SK-N-SH (cell line): ENCODE measurements at regions not wholly inside any gene's neighbourhood (a gene's known extent, or its start where the extent isn't known, plus 50 kb on each side); places are given as distances from the start of the nearest gene placed in this dataset.

ENCODE experiments used
- CTCF ChIA-PET: fragments of 300-600, 350-600 bp; formaldehyde crosslinking; extraction: SDS; loops from one replicate; lab custom pipeline; 2021; lab: Yijun Ruan, JAX
- POLR2A ChIA-PET: fragments of 350-600 bp; sonication (Branson Sonifier 250); formaldehyde crosslinking; extraction: SDS; loops from one replicate; lab custom pipeline; 2020; ENCODE audit warnings: antibody characterized with exemption, inconsistent platforms; lab: Yijun Ruan, JAX
- DNase-seq: peaks from one replicate; pipeline ENCODE4 v3.0.0; 2012
- H2AFZ ChIP-seq: fragments of 200-600 bp; sonication (generic); 2 replicates; pipeline ENCODE4 v1.8.1; 2016; ENCODE audit warnings: antibody characterized with exemption, mild to moderate bottlenecking, low read depth
- H3F3A ChIP-seq: fragments of 200-600 bp; sonication (generic); replicated peaks from 2 replicates; pipeline ENCODE3; 2016; ENCODE audit warnings: antibody characterized with exemption, mild to moderate bottlenecking; ENCODE audit not compliant: insufficient read depth
- H3K27ac ChIP-seq, 2 experiments: fragments of 200-500 bp in 1 of 2; fragments of 200-600 bp in 1 of 2; sonication (Bioruptor generic) in 1 of 2; sonication (generic), shearing (Covaris generic) in 1 of 2; 2 replicates each; pipeline versions ENCODE4 v1.5.1 to v1.6.1; 2014 to 2016; ENCODE audit warnings: low read depth in 2 of 2, inconsistent platforms in 1 of 2, low read length in 1 of 2, mild to moderate bottlenecking in 1 of 2, mixed read lengths in 1 of 2
- H3K27me3 ChIP-seq: fragments of 200-600 bp; sonication (generic), shearing (Covaris generic); 2 replicates; pipeline ENCODE4 v1.6.1; 2016; ENCODE audit warnings: mixed run types; ENCODE audit not compliant: insufficient read depth
- H3K36me3 ChIP-seq, 2 experiments: fragments of 200-500 bp in 1 of 2; fragments of 200-600 bp in 1 of 2; sonication (Bioruptor generic) in 1 of 2; sonication (generic) in 1 of 2; replicated peaks in 1 of 2; 2 replicates each; pipeline versions ENCODE3 to v1.5.1; 2014 to 2016; ENCODE audit warnings: low read length in 1 of 2, mild to moderate bottlenecking in 1 of 2; ENCODE audit not compliant: insufficient read depth in 2 of 2, control insufficient read depth in 1 of 2
- H3K4me1 ChIP-seq, 2 experiments: fragments of 200-500 bp in 1 of 2; fragments of 200-600 bp in 1 of 2; sonication (Bioruptor generic) in 1 of 2; sonication (generic), shearing (Covaris generic) in 1 of 2; 2 replicates each; pipeline versions ENCODE4 v1.5.1 to v1.6.1; 2014 to 2016; ENCODE audit warnings: low read depth in 1 of 2, low read length in 1 of 2, mixed run types in 1 of 2; ENCODE audit not compliant: insufficient read depth in 2 of 2, control insufficient read depth in 1 of 2
- H3K4me2 ChIP-seq: fragments of 200-600 bp; sonication (generic), shearing (Covaris generic); 2 replicates; pipeline ENCODE4 v1.6.1; 2017; ENCODE audit warnings: mixed run types
- H3K4me3 ChIP-seq, 2 experiments: fragments of 200-500 bp in 1 of 2; fragments of 200-600 bp in 1 of 2; sonication (Bioruptor generic) in 1 of 2; sonication (generic), shearing (Covaris generic) in 1 of 2; 2 replicates each; pipeline versions ENCODE4 v1.5.1 to v1.8.1; 2014 to 2016; ENCODE audit warnings: low read depth in 2 of 2, inconsistent platforms in 1 of 2, low read length in 1 of 2, mild to moderate bottlenecking in 1 of 2, mixed read lengths in 1 of 2, moderate library complexity in 1 of 2
- H3K79me2 ChIP-seq: fragments of 200-600 bp; sonication (generic); 2 replicates; pipeline ENCODE4 v1.8.1; 2017; ENCODE audit warnings: mild to moderate bottlenecking; ENCODE audit not compliant: insufficient read depth
- H3K9ac ChIP-seq: fragments of 200-600 bp; sonication (generic); 2 replicates; pipeline ENCODE4 v1.6.1; 2017; ENCODE audit warnings: mixed run types
- H3K9me2 ChIP-seq: fragments of 200-600 bp; sonication (generic); 2 replicates; pipeline ENCODE4 v1.6.1; 2017; ENCODE audit warnings: mixed run types
- H3K9me3 ChIP-seq: fragments of 200-600 bp; sonication (generic); 2 replicates; pipeline ENCODE4 v1.6.1; 2017; ENCODE audit warnings: mixed run types, mild to moderate bottlenecking, moderate library complexity
- H4K20me1 ChIP-seq: fragments of 200-600 bp; sonication (generic); 2 replicates; pipeline ENCODE4 v1.6.1; 2017; ENCODE audit warnings: mild to moderate bottlenecking, mixed run types; ENCODE audit not compliant: insufficient read depth
- CHD2 ChIP-seq: fragments of 150-350 bp; IDR thresholded peaks from 2 replicates; pipeline ENCODE4 v1.6.1; 2018; ENCODE audit warnings: low read length; ENCODE audit not compliant: partially characterized antibody
- EP300 ChIP-seq, 2 experiments: IDR thresholded peaks; 2 replicates each; pipeline versions ENCODE4 v1.4.0 to v1.6.1; 2012; ENCODE audit warnings: borderline replicate concordance in 1 of 2, low read depth in 1 of 2, low read length in 1 of 2
- EZH2phosphoT487 ChIP-seq: fragments of 200-600 bp; sonication (generic); IDR thresholded peaks from 2 replicates; pipeline ENCODE4 v1.6.1; 2017; ENCODE audit warnings: low read depth, mixed run types, mild to moderate bottlenecking, antibody characterized with exemption, moderate library complexity, borderline replicate concordance
- FOSL2 ChIP-seq: IDR thresholded peaks from 2 replicates; pipeline ENCODE4 v1.4.0; 2012; ENCODE audit warnings: low read depth, mild to moderate bottlenecking, moderate library complexity, borderline replicate concordance
- FOXM1 ChIP-seq: IDR thresholded peaks from 2 replicates; pipeline ENCODE4 v1.4.0; 2012; ENCODE audit warnings: low read depth, mild to moderate bottlenecking
- GABPA ChIP-seq: IDR thresholded peaks from 2 replicates; pipeline ENCODE4 v1.4.0; 2012; ENCODE audit warnings: low read depth, mild to moderate bottlenecking
- IRF3 ChIP-seq: fragments of 150-350 bp; IDR thresholded peaks from 2 replicates; pipeline ENCODE4 v1.6.1; 2016; ENCODE audit warnings: mild to moderate bottlenecking, low read depth, low read length
- JUND ChIP-seq: IDR thresholded peaks from 2 replicates; pipeline ENCODE4 v1.4.0; 2012
- MAX ChIP-seq: IDR thresholded peaks from 2 replicates; pipeline ENCODE4 v1.4.0; 2012; ENCODE audit warnings: low read depth
- MEF2A ChIP-seq: IDR thresholded peaks from 2 replicates; pipeline ENCODE4 v1.4.0; 2012; ENCODE audit warnings: low read depth, borderline replicate concordance
- MXI1 ChIP-seq: IDR thresholded peaks from 2 replicates; pipeline ENCODE4 v1.6.1; 2012; ENCODE audit warnings: mild to moderate bottlenecking, low read depth, low read length, improper control_type of control experiment
- NFIC ChIP-seq: IDR thresholded peaks from 2 replicates; pipeline ENCODE4 v1.4.0; 2012; ENCODE audit warnings: borderline replicate concordance
- POLR2AphosphoS5 ChIP-seq: IDR thresholded peaks from 2 replicates; pipeline ENCODE4 v1.6.1; 2012; ENCODE audit warnings: low read depth, low read length
- RAD21 ChIP-seq: IDR thresholded peaks from 2 replicates; pipeline ENCODE4 v1.6.1; 2012; ENCODE audit warnings: mild to moderate bottlenecking, low read length
- RCOR1 ChIP-seq: fragments of 150-350 bp; IDR thresholded peaks from 2 replicates; pipeline ENCODE4 v1.6.1; 2017; ENCODE audit warnings: antibody characterized with exemption, low read length
- SIN3A ChIP-seq: IDR thresholded peaks from 2 replicates; pipeline ENCODE4 v1.6.1; 2012; ENCODE audit warnings: low read depth, mild to moderate bottlenecking, low read length, moderate library complexity, borderline replicate concordance
- SMC3 ChIP-seq: IDR thresholded peaks from 2 replicates; pipeline ENCODE4 v1.6.1; 2012; ENCODE audit warnings: low read depth, low read length, improper control_type of control experiment
- TAF1 ChIP-seq: IDR thresholded peaks from 2 replicates; pipeline ENCODE4 v1.6.1; 2012; ENCODE audit warnings: low read depth, mild to moderate bottlenecking, low read length, moderate library complexity, borderline replicate concordance
- TCF12 ChIP-seq: IDR thresholded peaks from 2 replicates; pipeline ENCODE4 v1.4.0; 2012
- USF1 ChIP-seq: IDR thresholded peaks from 2 replicates; pipeline ENCODE4 v1.4.0; 2012; ENCODE audit warnings: low read depth, borderline replicate concordance
- ZBTB33 ChIP-seq: IDR thresholded peaks from 2 replicates; pipeline ENCODE4 v1.4.0; 2012; ENCODE audit warnings: low read depth, borderline replicate concordance
- WGBS: methylation state at CpG from one replicate; pipeline ENCODE4 v1.1.6; 2017; ENCODE audit warnings: low lambda C conversion rate; 5-methylcytosine and 5-hydroxymethylcytosine counted together

- H3K9ac ChIP-seq, result no peak overlapping the region
- WGBS, result 38% methylated on average over 1 of the region's 1 CpG
- H3K4me2 ChIP-seq, result no peak overlapping the region
- no peak overlapping the region for H3K27ac ChIP-seq
- DNase-seq, result no peak
- POLR2A ChIA-PET, result no interaction called here
- H2AFZ ChIP-seq, result no peak overlapping the region
- no peaks in the 10 kb centered on the region for H3K27me3 ChIP-seq
- CTCF ChIA-PET, result no interaction called here
- H3K4me1 ChIP-seq, result no peaks in the 10 kb centered on the region; a peak in 2 of 4 replicates
- H4K20me1 ChIP-seq, result no peaks in the 10 kb centered on the region
- H3K9me3 ChIP-seq, result no peaks in the 10 kb centered on the region
- no peaks in the 10 kb centered on the region for H3K36me3 ChIP-seq
- TF ChIP-seq GABPA, result no peak
- TF ChIP-seq EP300 (IDR thresholded peaks at IDR 0.05; ENCODE audit: borderline replicate concordance in 1 of 2, low read depth in 1 of 2, low read length in 1 of 2), result no peak
- no peak for TF ChIP-seq USF1
- no peak for TF ChIP-seq FOSL2
- no peak for TF ChIP-seq MAX
- TF ChIP-seq FOXM1, result no peak
- TF ChIP-seq JUND, result no peak
- no peak for TF ChIP-seq EZH2phosphoT487
- no peak for TF ChIP-seq RCOR1
- no peak for TF ChIP-seq ZBTB33
- TF ChIP-seq MXI1, result no peak
- no peak for TF ChIP-seq SMC3
- H3K9me2 ChIP-seq, result no peaks in the 10 kb centered on the region
- H3K79me2 ChIP-seq, result no peaks in the 10 kb centered on the region
- H3K4me3 ChIP-seq, result no peak overlapping the region
- no peaks in the 10 kb centered on the region for H3F3A ChIP-seq
Observed at GRCh38 chr11:105361651-105362050, 222.1 kb upstream of the CARD18 start.

GRCh38 chr11:105357764-105358163 is 218.2 kb upstream of the CARD18 start:
- no peaks in the 10 kb centered on the region for H3K9me3 ChIP-seq
- H3K27me3 ChIP-seq, result no peaks in the 10 kb centered on the region
- WGBS, result 29% methylated on average over 1 of the region's 1 CpG
- no peak overlapping the region for H3K4me3 ChIP-seq
- no peak overlapping the region for H3K27ac ChIP-seq
- H3F3A ChIP-seq, result no peaks in the 10 kb centered on the region
- no peaks in the 10 kb centered on the region for H4K20me1 ChIP-seq
- H3K4me2 ChIP-seq, result no peak overlapping the region
- no peak overlapping the region for H2AFZ ChIP-seq
- H3K9ac ChIP-seq, result no peak overlapping the region
- DNase-seq, result no peak
- no peaks in the 10 kb centered on the region for H3K9me2 ChIP-seq
- CTCF ChIA-PET, result no interaction called here
- H3K4me1 ChIP-seq, result no peaks in the 10 kb centered on the region; a peak in 2 of 4 replicates
- no peaks in the 10 kb centered on the region for H3K79me2 ChIP-seq
- POLR2A ChIA-PET, result no interaction called here
- H3K36me3 ChIP-seq, result no peaks in the 10 kb centered on the region
- TF ChIP-seq EZH2phosphoT487 (no peak), NFIC (no peak), MEF2A (no peak), TAF1 (no peak), FOXM1 (no peak), TCF12 (no peak), GABPA (no peak), POLR2AphosphoS5 (no peak), FOSL2 (no peak), ZBTB33 (no peak), EP300 (IDR thresholded peaks at IDR 0.05; ENCODE audit: borderline replicate concordance in 1 of 2, low read depth in 1 of 2, low read length in 1 of 2) (no peak), CHD2 (no peak), SIN3A (no peak), USF1 (no peak), IRF3 (no peak), RAD21 (no peak)
